ENCODE measurements at regions not wholly inside any gene's neighbourhood (a gene's known extent, or its start where the extent isn't known, plus 50 kb on each side); places are given as distances from the start of the nearest gene placed in this dataset.
"Not testable (repeated sequence)": the region's sequence is repeated elsewhere in the genome, so short reads cannot be mapped to it uniquely, and the experiment has no call there.

GRCh38 chr5:63743096-63743798 is 219.0 kb downstream of the HTR1A start:
- DNase-seq (ENCODE audit: extremely low read depth in 1 of 11, low read depth in 9 of 11, low spot score in 4 of 11): no peak

- DNase-seq (ENCODE audit: extremely low read depth in 1 of 11, low read depth in 9 of 11, low spot score in 4 of 11): not testable (repeated sequence)
Observed at GRCh38 chr5:63732880-63733279, 229.4 kb downstream of the HTR1A start.

GRCh38 chr5:63727583-63727982 is 234.7 kb downstream of the HTR1A start:
- DNase-seq (ENCODE audit: extremely low read depth in 1 of 11, low read depth in 9 of 11, low spot score in 4 of 11): no peak

- no peak for DNase-seq (ENCODE audit: extremely low read depth in 1 of 11, low read depth in 9 of 11, low spot score in 4 of 11)
Observed at GRCh38 chr5:63726496-63726895, 235.7 kb downstream of the HTR1A start.

- no peak for DNase-seq (ENCODE audit: extremely low read depth in 1 of 11, low read depth in 9 of 11, low spot score in 4 of 11)
Observed at GRCh38 chr5:63719147-63719546, 243.1 kb downstream of the HTR1A start.

GRCh38 chr5:63700241-63700640 is 262.0 kb downstream of the HTR1A start:
- no peak for DNase-seq (ENCODE audit: extremely low read depth in 1 of 11, low read depth in 9 of 11, low spot score in 4 of 11)

GRCh38 chr5:63697811-63698210 is 264.4 kb downstream of the HTR1A start:
- DNase-seq (ENCODE audit: extremely low read depth in 1 of 11, low read depth in 9 of 11, low spot score in 4 of 11): no peak

- DNase-seq (ENCODE audit: extremely low read depth in 1 of 11, low read depth in 9 of 11, low spot score in 4 of 11): peak in 2 of 11 donors; percentile 21 to 22
Observed at GRCh38 chr5:63690546-63690945, 271.7 kb downstream of the HTR1A start.

- no peak for DNase-seq (ENCODE audit: extremely low read depth in 1 of 11, low read depth in 9 of 11, low spot score in 4 of 11)
Observed at GRCh38 chr5:63687854-63688516, 274.3 kb downstream of the HTR1A start.

- no peak for DNase-seq (ENCODE audit: extremely low read depth in 1 of 11, low read depth in 9 of 11, low spot score in 4 of 11)
Observed at GRCh38 chr5:63686938-63687337, 275.3 kb downstream of the HTR1A start.

GRCh38 chr5:63686181-63686580 is 276.1 kb downstream of the HTR1A start:
- DNase-seq (ENCODE audit: extremely low read depth in 1 of 11, low read depth in 9 of 11, low spot score in 4 of 11): peak in 2 of 11 donors; percentile 47 to 50

GRCh38 chr5:63685454-63685853 is 276.8 kb downstream of the HTR1A start:
- no peak for DNase-seq (ENCODE audit: extremely low read depth in 1 of 11, low read depth in 9 of 11, low spot score in 4 of 11)

- no peak for DNase-seq (ENCODE audit: extremely low read depth in 1 of 11, low read depth in 9 of 11, low spot score in 4 of 11)
Observed at GRCh38 chr5:63674881-63675280, 287.4 kb downstream of the HTR1A start.

- no peak for DNase-seq (ENCODE audit: extremely low read depth in 1 of 11, low read depth in 9 of 11, low spot score in 4 of 11)
Observed at GRCh38 chr5:63655043-63655442, 307.2 kb downstream of the HTR1A start.

- DNase-seq (ENCODE audit: extremely low read depth in 1 of 11, low read depth in 9 of 11, low spot score in 4 of 11): no peak
Observed at GRCh38 chr5:63650581-63650980, 311.7 kb downstream of the HTR1A start.

GRCh38 chr5:63648376-63648775 is 313.9 kb downstream of the HTR1A start:
- DNase-seq (ENCODE audit: extremely low read depth in 1 of 11, low read depth in 9 of 11, low spot score in 4 of 11): no peak

- no peak for DNase-seq (ENCODE audit: extremely low read depth in 1 of 11, low read depth in 9 of 11, low spot score in 4 of 11)
Observed at GRCh38 chr5:63629951-63630630, 332.2 kb downstream of the HTR1A start.

GRCh38 chr5:63613442-63613841 is 348.8 kb downstream of the HTR1A start:
- DNase-seq (ENCODE audit: extremely low read depth in 1 of 11, low read depth in 9 of 11, low spot score in 4 of 11): no peak

GRCh38 chr5:63603996-63604395 is 358.2 kb downstream of the HTR1A start:
- DNase-seq (ENCODE audit: extremely low read depth in 1 of 11, low read depth in 9 of 11, low spot score in 4 of 11): no peak

GRCh38 chr5:63602971-63603370 is 359.3 kb downstream of the HTR1A start:
- no peak for DNase-seq (ENCODE audit: extremely low read depth in 1 of 11, low read depth in 9 of 11, low spot score in 4 of 11)

Measured in renal cortex interstitium (tissue), 11 donors.